NB4 (cell line): ENCODE measurements at regions not wholly inside any gene's neighbourhood (a gene's known extent, or its start where the extent isn't known, plus 50 kb on each side); places are given as distances from the start of the nearest gene placed in this dataset.

Experiments used
- DNase-seq: peaks from one replicate; pipeline ENCODE4 v3.0.0; 2010; ENCODE audit warnings: low read depth
- H3K4me3 ChIP-seq: one replicate; pipeline ENCODE4 v1.5.1; 2011; ENCODE audit warnings: mild to moderate bottlenecking, low read depth, low read length, moderate library complexity
- CTCF ChIP-seq: IDR thresholded peaks from one replicate; pipeline ENCODE4 v1.5.1; 2012; ENCODE audit warnings: low read depth, low read length
- MAX ChIP-seq: IDR thresholded peaks from 2 replicates; pipeline ENCODE4 v1.6.1; 2011; ENCODE audit warnings: low read depth, low read length
- MYC ChIP-seq: IDR thresholded peaks from 2 replicates; pipeline ENCODE4 v1.6.1; 2011; ENCODE audit warnings: low read depth, low read length
- POLR2A ChIP-seq: IDR thresholded peaks from 2 replicates; pipeline ENCODE4 v1.6.1; 2011; ENCODE audit warnings: mild to moderate bottlenecking; ENCODE audit not compliant: insufficient read length; ENCODE audit errors: extremely low read depth

- TF ChIP-seq CTCF: no peak
- no peak for TF ChIP-seq MYC
- TF ChIP-seq POLR2A: no peak
- no peak for TF ChIP-seq MAX
- DNase-seq: no peak
- H3K4me3 ChIP-seq: no peak overlapping the region
Observed at GRCh38 chr4:52296341-52296740, 245.2 kb downstream of the SPATA18 start.

- H3K4me3 ChIP-seq: no peak overlapping the region
- TF ChIP-seq POLR2A: no peak
- TF ChIP-seq MYC: no peak
- TF ChIP-seq MAX: no peak
- TF ChIP-seq CTCF: no peak
- no peak for DNase-seq
Observed at GRCh38 chr4:52298444-52298843, 247.3 kb downstream of the SPATA18 start.

- no peak for DNase-seq
- TF ChIP-seq CTCF (no peak), MAX (no peak), POLR2A (no peak), MYC (no peak)
- H3K4me3 ChIP-seq: no peak overlapping the region
Observed at GRCh38 chr4:52299120-52299519, 248.0 kb downstream of the SPATA18 start.

GRCh38 chr4:52311464-52312125 lies 260.5 kb downstream of the SPATA18 start:
- DNase-seq: no peak
- no peak for TF ChIP-seq CTCF
- no peak for TF ChIP-seq MAX
- no peak for TF ChIP-seq POLR2A
- TF ChIP-seq MYC: no peak
- no peak overlapping the region for H3K4me3 ChIP-seq

- DNase-seq: no peak
- H3K4me3 ChIP-seq: no peak overlapping the region
Observed at GRCh38 chr4:52312722-52313121, 261.6 kb downstream of the SPATA18 start.

More at GRCh38 chr4:52312722-52313121, 261.6 kb downstream of the SPATA18 start:
- TF ChIP-seq MAX: no peak
- no peak for TF ChIP-seq POLR2A
- TF ChIP-seq MYC: no peak
- TF ChIP-seq CTCF: no peak
